Panc1 (cell line): ENCODE measurements at regions not wholly inside any gene's neighbourhood (a gene's known extent, or its start where the extent isn't known, plus 50 kb on each side); places are given as distances from the start of the nearest gene placed in this dataset.

ENCODE experiments used
- CTCF ChIP-seq: fragments of 450-650 bp; IDR thresholded peaks from 2 replicates; pipeline ENCODE4 v1.5.1; 2017; ENCODE audit warnings: mild to moderate bottlenecking
- REST ChIP-seq, 2 experiments: IDR thresholded peaks; 2 replicates each; pipeline ENCODE4 v1.6.1; 2011 to 2012; ENCODE audit warnings: low read depth in 2 of 2, control low read depth in 1 of 2, low read length in 1 of 2, mild to moderate bottlenecking in 1 of 2, moderate library complexity in 1 of 2; ENCODE audit not compliant: insufficient read depth in 1 of 2
- TCF7L2 ChIP-seq: IDR thresholded peaks from 2 replicates; pipeline ENCODE4 v1.6.1; 2011; ENCODE audit warnings: mild to moderate bottlenecking, low read depth, low read length, inconsistent platforms

GRCh38 chr14:71240171-71240570 lies 332.9 kb downstream of the PCNX1 start:
- TF ChIP-seq TCF7L2 = no peak
- no peak for TF ChIP-seq CTCF
- no peak for TF ChIP-seq REST (IDR thresholded peaks at IDR 0.05; ENCODE audit: insufficient read depth in 1 of 2, low read depth in 2 of 2, low read length in 1 of 2)
